LNCaP clone FGC (cell line): ENCODE measurements at regions not wholly inside any gene's neighbourhood (a gene's known extent, or its start where the extent isn't known, plus 50 kb on each side); places are given as distances from the start of the nearest gene placed in this dataset.

Experiments
- DNase-seq: peaks from one replicate; pipeline ENCODE4 v3.0.0-alpha.2; 2011; ENCODE audit warnings: low read depth
- H3K4me3 ChIP-seq: 2 replicates; pipeline ENCODE4 v1.5.1; 2011; ENCODE audit warnings: mild to moderate bottlenecking, low read depth, low read length, control low read depth
- TF ChIP-seq, protein P1 (sequence below): IDR thresholded peaks from 2 replicates; pipeline ENCODE4 v1.5.1; 2012; ENCODE audit warnings: mild to moderate bottlenecking; ENCODE audit not compliant: control insufficient read depth, insufficient read depth; ENCODE audit errors: extremely low read depth

DNA sequence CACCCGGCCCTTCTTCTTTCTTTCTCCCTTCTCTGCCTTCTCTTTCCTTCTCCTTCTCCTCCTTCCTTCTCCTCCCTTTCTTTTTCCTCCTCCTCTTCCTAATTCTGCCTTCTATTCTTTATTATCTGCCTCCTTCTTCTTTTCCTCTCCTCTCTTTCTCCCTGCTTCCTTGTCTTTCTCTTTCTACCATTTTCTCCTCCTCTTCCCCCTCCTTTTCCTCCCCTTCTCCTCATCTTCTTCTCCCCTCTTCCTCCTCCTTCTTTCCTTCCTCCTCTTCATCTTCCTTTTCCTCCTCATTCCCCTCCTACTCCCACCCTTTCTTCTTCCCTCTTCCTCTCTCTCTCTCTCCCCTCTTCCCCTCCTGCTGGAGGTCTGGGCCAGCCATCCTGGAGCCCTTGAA, 294.9 kb upstream of the CRY1 start:
- DNase-seq: no peak
- no peak overlapping the region for H3K4me3 ChIP-seq
- TF ChIP-seq, protein P1, sequence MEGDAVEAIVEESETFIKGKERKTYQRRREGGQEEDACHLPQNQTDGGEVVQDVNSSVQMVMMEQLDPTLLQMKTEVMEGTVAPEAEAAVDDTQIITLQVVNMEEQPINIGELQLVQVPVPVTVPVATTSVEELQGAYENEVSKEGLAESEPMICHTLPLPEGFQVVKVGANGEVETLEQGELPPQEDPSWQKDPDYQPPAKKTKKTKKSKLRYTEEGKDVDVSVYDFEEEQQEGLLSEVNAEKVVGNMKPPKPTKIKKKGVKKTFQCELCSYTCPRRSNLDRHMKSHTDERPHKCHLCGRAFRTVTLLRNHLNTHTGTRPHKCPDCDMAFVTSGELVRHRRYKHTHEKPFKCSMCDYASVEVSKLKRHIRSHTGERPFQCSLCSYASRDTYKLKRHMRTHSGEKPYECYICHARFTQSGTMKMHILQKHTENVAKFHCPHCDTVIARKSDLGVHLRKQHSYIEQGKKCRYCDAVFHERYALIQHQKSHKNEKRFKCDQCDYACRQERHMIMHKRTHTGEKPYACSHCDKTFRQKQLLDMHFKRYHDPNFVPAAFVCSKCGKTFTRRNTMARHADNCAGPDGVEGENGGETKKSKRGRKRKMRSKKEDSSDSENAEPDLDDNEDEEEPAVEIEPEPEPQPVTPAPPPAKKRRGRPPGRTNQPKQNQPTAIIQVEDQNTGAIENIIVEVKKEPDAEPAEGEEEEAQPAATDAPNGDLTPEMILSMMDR: no peak

- no peak overlapping the region for H3K4me3 ChIP-seq
- TF ChIP-seq, protein P1: no peak
- no peak for DNase-seq
Measured at GRCh38 chr12:107390414-107390813, 295.2 kb upstream of the PWP1 start.

DNA sequence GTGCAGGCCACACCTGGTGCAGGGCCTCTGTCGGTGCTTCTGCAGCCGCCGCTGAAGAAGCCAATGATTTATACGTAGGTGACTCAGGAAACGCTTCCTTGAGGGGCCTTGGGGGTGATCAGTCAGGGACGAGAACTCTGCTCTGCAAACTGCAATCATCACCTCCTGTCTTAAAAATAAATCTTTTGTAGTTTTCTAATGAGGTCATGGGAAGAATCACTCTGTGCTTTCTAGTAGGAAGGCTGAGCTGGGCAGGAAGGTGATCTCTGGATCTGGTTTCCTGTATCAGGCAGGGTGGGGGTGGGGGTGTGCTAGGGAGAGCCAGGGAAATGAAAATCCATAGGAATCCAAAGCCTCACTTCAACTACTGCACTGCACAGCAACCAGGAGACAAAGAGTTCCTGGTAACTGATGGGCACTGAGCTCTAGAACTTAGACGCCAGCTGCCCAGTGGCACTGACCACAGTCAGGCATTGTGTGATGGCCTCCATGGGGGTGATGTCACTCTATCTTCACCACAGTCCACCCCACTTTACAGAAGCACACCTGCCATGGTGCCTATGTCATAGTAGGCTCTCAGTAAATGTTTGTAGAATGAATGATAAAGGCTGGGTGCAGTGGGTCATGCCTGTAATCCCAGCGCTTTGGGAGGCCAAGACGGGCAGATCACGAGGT, 292.4 kb upstream of the PWP1 start:
- TF ChIP-seq, protein P1: no peak
- no peak overlapping the region for H3K4me3 ChIP-seq
- no peak for DNase-seq

DNA sequence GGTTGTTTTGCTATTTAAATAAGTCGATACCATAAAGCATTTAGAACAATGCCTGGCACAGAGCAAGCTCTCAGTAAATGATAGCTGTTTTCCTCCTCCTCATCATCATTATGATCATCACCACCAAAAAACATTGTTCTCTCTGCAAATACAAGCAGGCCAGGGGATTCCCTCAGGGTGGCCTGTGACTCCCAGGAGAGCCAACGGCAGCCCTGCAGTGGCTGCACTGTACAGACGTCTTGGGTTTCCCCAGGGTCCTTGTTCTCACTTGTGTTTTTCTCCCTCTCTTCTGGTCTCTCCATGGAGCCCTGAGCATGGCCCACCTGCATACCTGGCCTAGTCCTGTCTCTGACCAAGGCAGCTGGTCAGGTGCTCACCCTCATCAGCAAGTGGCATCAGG, 290.9 kb upstream of the PWP1 start:
- no peak for DNase-seq
- TF ChIP-seq, protein P1: no peak
- H3K4me3 ChIP-seq: no peak overlapping the region

DNA sequence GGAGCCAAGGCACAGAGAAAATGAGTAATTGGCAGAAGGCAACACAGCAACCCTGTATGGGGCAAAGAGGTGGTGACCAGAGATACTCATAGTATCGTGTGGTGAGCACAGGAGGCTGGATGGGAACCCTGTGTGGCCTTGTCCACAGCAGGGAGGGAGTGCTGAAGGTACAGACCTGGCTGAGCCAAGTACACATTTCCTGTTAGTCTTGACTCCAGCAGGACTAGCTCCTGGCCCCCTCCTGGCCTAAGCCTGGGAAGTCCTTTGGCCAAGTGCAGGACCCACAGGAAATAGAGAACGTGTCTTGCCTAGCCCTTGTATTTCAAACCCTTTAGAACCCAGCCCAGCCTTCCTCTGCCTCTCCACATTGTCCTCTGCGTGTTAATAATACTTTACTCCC, 289.8 kb upstream of the PWP1 start:
- no peak overlapping the region for H3K4me3 ChIP-seq
- TF ChIP-seq, protein P1: no peak
- no peak for DNase-seq

GRCh38 chr12:107396991-107397390, 288.6 kb upstream of the PWP1 start:
- TF ChIP-seq, protein P1: no peak
- H3K4me3 ChIP-seq: no peak overlapping the region
- DNase-seq: no peak

DNA sequence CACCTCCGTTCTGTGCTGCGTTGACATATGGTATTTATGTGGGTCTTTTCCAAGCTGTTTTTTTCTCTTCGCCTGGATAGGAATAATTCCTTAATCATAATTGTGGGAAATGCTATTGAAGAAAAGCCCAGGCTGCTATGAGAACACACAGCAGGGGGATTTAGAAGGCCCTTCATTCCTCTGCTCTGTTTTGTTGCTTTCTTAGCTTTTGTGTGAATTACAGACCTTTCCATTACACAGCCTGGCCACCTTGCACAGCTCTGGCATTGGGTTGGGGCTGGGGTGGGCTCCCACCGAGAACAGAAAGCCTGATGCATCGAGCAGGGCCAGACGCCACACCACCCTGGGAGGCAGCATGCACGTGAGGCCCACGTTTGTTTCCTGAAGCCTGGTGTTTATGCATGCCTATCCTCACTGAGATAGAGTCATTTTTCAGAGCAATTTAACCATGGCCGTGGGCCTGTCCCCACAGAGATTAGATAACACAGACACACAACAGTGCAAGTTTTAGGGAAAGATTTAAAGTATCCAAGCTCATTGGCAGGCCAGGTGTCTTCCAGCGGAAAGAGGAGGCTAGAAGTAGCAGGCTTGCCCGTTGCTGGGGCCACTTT, 287.6 kb upstream of the PWP1 start:
- no peak overlapping the region for H3K4me3 ChIP-seq
- TF ChIP-seq, protein P1: no peak
- no peak for DNase-seq
